Muscle layer of colon (tissue), 2 donors: ENCODE measurements at regions not wholly inside any gene's neighbourhood (a gene's known extent, or its start where the extent isn't known, plus 50 kb on each side); places are given as distances from the start of the nearest gene placed in this dataset.
"Not testable (repeated sequence)": the region's sequence is repeated elsewhere in the genome, so short reads cannot be mapped to it uniquely, and the experiment has no call there.

Experiments
- H3K27ac ChIP-seq: one replicate; pipeline ENCODE4 v1.7.0; 2013; ENCODE audit warnings: low read depth, mild to moderate bottlenecking, low read length, moderate library complexity
- H3K27me3 ChIP-seq, 2 donors: one replicate each; pipeline ENCODE4 v1.7.0; 2013; ENCODE audit warnings: low read length in 2 of 2, mild to moderate bottlenecking in 2 of 2; ENCODE audit not compliant: insufficient read depth in 2 of 2, control insufficient read depth in 1 of 2
- H3K36me3 ChIP-seq: one replicate; pipeline ENCODE4 v1.7.0; 2013; ENCODE audit warnings: mild to moderate bottlenecking, low read length; ENCODE audit not compliant: insufficient read depth
- H3K4me1 ChIP-seq: one replicate; pipeline ENCODE4 v1.7.0; 2013; ENCODE audit warnings: mild to moderate bottlenecking, low read length; ENCODE audit not compliant: insufficient read depth
- H3K4me3 ChIP-seq, 2 donors: one replicate each; pipeline ENCODE4 v1.7.0; 2013; ENCODE audit warnings: low read length in 2 of 2, low read depth in 1 of 2, mild to moderate bottlenecking in 1 of 2, moderate library complexity in 1 of 2
- H3K9ac ChIP-seq: one replicate; pipeline ENCODE4 v1.7.0; 2013; ENCODE audit warnings: low read length
- H3K9me3 ChIP-seq: one replicate; pipeline ENCODE4 v1.7.0; 2013; ENCODE audit warnings: mild to moderate bottlenecking, low read length
- donor health status: abdominal sarcoma.
- donor health status: Adenocarcinoma of cecum.

- not testable (repeated sequence) for H3K4me1 ChIP-seq, H3K9me3 ChIP-seq, H3K9ac ChIP-seq, H3K4me3 ChIP-seq, H3K36me3 ChIP-seq, H3K27me3 ChIP-seq, H3K27ac ChIP-seq
These were observed 651.2 kb downstream of the TMEM121 start for GRCh38 chr14:106177266-106178246.

- peaks cover 0 to 6% of the 10 kb centered on the region in 2 donors for H3K27me3 ChIP-seq
- H3K4me3 ChIP-seq, result no peak overlapping the region
- H3K4me1 ChIP-seq, result no peaks in the 10 kb centered on the region
- H3K27ac ChIP-seq, result no peak overlapping the region
- no peak overlapping the region for H3K9ac ChIP-seq
- H3K36me3 ChIP-seq, result no peaks in the 10 kb centered on the region
- H3K9me3 ChIP-seq, result no peaks in the 10 kb centered on the region
These were observed 653.4 kb downstream of the TMEM121 start for GRCh38 chr14:106179761-106180160.

- not testable (repeated sequence) for H3K36me3 ChIP-seq, H3K4me1 ChIP-seq, H3K9me3 ChIP-seq, H3K27ac ChIP-seq, H3K9ac ChIP-seq, H3K4me3 ChIP-seq
- peaks cover 0 to 13% of the 10 kb centered on the region in 2 donors for H3K27me3 ChIP-seq
These were observed 658.4 kb downstream of the TMEM121 start for GRCh38 chr14:106184771-106185170.

GRCh38 chr14:106185174-106185836 is 658.9 kb downstream of the TMEM121 start:
- H3K36me3 ChIP-seq, H3K27me3 ChIP-seq, H3K9me3 ChIP-seq, H3K9ac ChIP-seq, H3K4me1 ChIP-seq, H3K27ac ChIP-seq, H3K4me3 ChIP-seq: not testable (repeated sequence)

- Histone ChIP-seq H3K9me3 (no peaks in the 10 kb centered on the region), H3K27me3 (peaks cover 0 to 7% of the 10 kb centered on the region in 2 donors), H3K4me3 (no peak overlapping the region), H3K4me1 (no peaks in the 10 kb centered on the region), H3K27ac (no peak overlapping the region), H3K36me3 (no peaks in the 10 kb centered on the region), H3K9ac (no peak overlapping the region)
These were observed 659.5 kb downstream of the TMEM121 start for GRCh38 chr14:106185837-106186233.

- Histone ChIP-seq H3K4me3 (no peak overlapping the region), H3K4me1 (no peaks in the 10 kb centered on the region), H3K36me3 (no peaks in the 10 kb centered on the region), H3K27me3 (peaks cover 0 to 7% of the 10 kb centered on the region in 2 donors), H3K9ac (no peak overlapping the region), H3K27ac (no peak overlapping the region), H3K9me3 (no peaks in the 10 kb centered on the region)
These were observed 660.8 kb downstream of the TMEM121 start for GRCh38 chr14:106187216-106187615.

- H3K4me1 ChIP-seq, H3K36me3 ChIP-seq, H3K27me3 ChIP-seq, H3K27ac ChIP-seq, H3K9ac ChIP-seq, H3K4me3 ChIP-seq, H3K9me3 ChIP-seq: not testable (repeated sequence)
These were observed 666.3 kb downstream of the TMEM121 start for GRCh38 chr14:106192701-106193100.

- H3K27me3 ChIP-seq, H3K9me3 ChIP-seq, H3K4me3 ChIP-seq, H3K4me1 ChIP-seq, H3K9ac ChIP-seq, H3K27ac ChIP-seq, H3K36me3 ChIP-seq: not testable (repeated sequence)
These were observed 670.1 kb downstream of the TMEM121 start for GRCh38 chr14:106196459-106196858.

GRCh38 chr14:106197264-106197663 is 670.9 kb downstream of the TMEM121 start:
- not testable (repeated sequence) for H3K4me1 ChIP-seq, H3K4me3 ChIP-seq, H3K36me3 ChIP-seq, H3K9me3 ChIP-seq, H3K27me3 ChIP-seq, H3K9ac ChIP-seq, H3K27ac ChIP-seq

- H3K36me3 ChIP-seq, result no peaks in the 10 kb centered on the region
- no peak overlapping the region for H3K27ac ChIP-seq
- no peak overlapping the region for H3K9ac ChIP-seq
- H3K9me3 ChIP-seq, result no peaks in the 10 kb centered on the region
- H3K4me1 ChIP-seq, result no peaks in the 10 kb centered on the region
- no peak overlapping the region for H3K4me3 ChIP-seq
- H3K27me3 ChIP-seq, result no peaks in the 10 kb centered on the region
These were observed 672.7 kb downstream of the TMEM121 start for GRCh38 chr14:106199097-106199496.

GRCh38 chr14:106200541-106201315 is 674.3 kb downstream of the TMEM121 start:
- no peak overlapping the region for H3K9ac ChIP-seq
- no peaks in the 10 kb centered on the region for H3K4me1 ChIP-seq
- H3K4me3 ChIP-seq, result no peak overlapping the region
- no peaks in the 10 kb centered on the region for H3K9me3 ChIP-seq
- H3K27ac ChIP-seq, result no peak overlapping the region
- no peaks in the 10 kb centered on the region for H3K27me3 ChIP-seq
- H3K36me3 ChIP-seq, result no peaks in the 10 kb centered on the region
